OCI-LY7 (cell line): ENCODE measurements at regions not wholly inside any gene's neighbourhood (a gene's known extent, or its start where the extent isn't known, plus 50 kb on each side); places are given as distances from the start of the nearest gene placed in this dataset.

Experiments
- BruUV-seq: library from RNA; stranded (reverse); fragments of 400-500 nt; replicated peaks from 2 replicates; lab custom pipeline; 2021; lab: Mats Ljungman, UMichigan
- CTCF ChIA-PET: fragments of 300-600 bp; sonication (Branson Sonifier 250); formaldehyde crosslinking; loops from one replicate; lab custom pipeline; 2022; ENCODE audit warnings: antibody characterized with exemption; ENCODE audit not compliant: unreplicated experiment; lab: Charles Lee
- POLR2A ChIA-PET: fragments of 300-600 bp; sonication (Branson Sonifier 250); formaldehyde crosslinking; loops from one replicate; lab custom pipeline; 2022; ENCODE audit warnings: antibody characterized with exemption; lab: Charles Lee
- DNase-seq: peaks from one replicate; pipeline ENCODE4 v3.0.0-alpha.2; 2015; ENCODE audit warnings: low spot score
- H2AFZ ChIP-seq: fragments of 200-600 bp; sonication (generic), shearing (Covaris generic); 2 replicates; pipeline ENCODE4 v1.6.1; 2014; ENCODE audit warnings: mild to moderate bottlenecking, antibody characterized with exemption, low read length, moderate library complexity
- H3K27ac ChIP-seq: fragments of 200-600 bp; sonication (generic); 2 replicates; pipeline ENCODE4 v1.5.1; 2014; ENCODE audit warnings: mixed run types, low read depth, mild to moderate bottlenecking, moderate library complexity, low read length, inconsistent platforms; ENCODE audit not compliant: poor library complexity, severe bottlenecking
- H3K36me3 ChIP-seq: fragments of 200-600 bp; sonication (generic); 2 replicates; pipeline ENCODE4 v1.6.1; 2014; ENCODE audit warnings: mild to moderate bottlenecking, antibody characterized with exemption, low read length, moderate library complexity, mixed read lengths; ENCODE audit not compliant: insufficient read depth
- H3K4me1 ChIP-seq: fragments of 200-600 bp; sonication (generic); 2 replicates; pipeline ENCODE4 v1.5.1; 2014; ENCODE audit warnings: mild to moderate bottlenecking, low read length; ENCODE audit not compliant: insufficient read depth, poor library complexity, severe bottlenecking
- H3K4me2 ChIP-seq: fragments of 200-600 bp; sonication (generic); 2 replicates; pipeline ENCODE4 v1.6.1; 2014; ENCODE audit warnings: mild to moderate bottlenecking, low read length
- H3K4me3 ChIP-seq: fragments of 200-600 bp; sonication (generic); 2 replicates; pipeline ENCODE4 v1.5.1; 2014; ENCODE audit warnings: mild to moderate bottlenecking, low read depth, low read length; ENCODE audit not compliant: poor library complexity, severe bottlenecking
- H3K79me2 ChIP-seq: fragments of 200-600 bp; sonication (generic); 2 replicates; pipeline ENCODE4 v1.6.1; 2016; ENCODE audit warnings: low read depth, mild to moderate bottlenecking, low read length, moderate library complexity, mixed read lengths; ENCODE audit not compliant: insufficient read depth
- H3K9me2 ChIP-seq: fragments of 200-600 bp; sonication (generic); 2 replicates; pipeline ENCODE4 v1.6.1; 2016; ENCODE audit warnings: mild to moderate bottlenecking, low read length, mixed read lengths; ENCODE audit not compliant: insufficient read depth
- H3K9me3 ChIP-seq: fragments of 200-600 bp; sonication (generic); 2 replicates; pipeline ENCODE4 v1.6.1; 2014; ENCODE audit warnings: mild to moderate bottlenecking, mixed run types, low read length, mixed read lengths
- H4K20me1 ChIP-seq: fragments of 200-600 bp; sonication (generic); 2 replicates; pipeline ENCODE4 v1.6.1; 2014; ENCODE audit warnings: mild to moderate bottlenecking, antibody characterized with exemption, low read length, moderate library complexity, mixed read lengths; ENCODE audit not compliant: insufficient read depth
- EZH2phosphoT487 ChIP-seq: fragments of 200-600 bp; sonication (generic); IDR thresholded peaks from 2 replicates; pipeline ENCODE4 v1.6.1; 2018; ENCODE audit warnings: low read depth, borderline replicate concordance, mild to moderate bottlenecking, mixed run types, antibody characterized with exemption, low read length, moderate library complexity, mixed read lengths
- intact Hi-C: fragments of 100-400 bp; cut with micrococcal nuclease; formaldehyde crosslinking; loops from one replicate; pipeline ENCODE4 v1.10.0; 2022; ENCODE audit not compliant: unreplicated experiment
- TF ChIP-seq, protein P1 (sequence below): fragments of 200-600 bp; sonication (generic); conservative IDR thresholded peaks from 2 replicates; pipeline ENCODE4 v1.5.1; 2014; ENCODE audit warnings: mild to moderate bottlenecking, antibody characterized with exemption, low read length, moderate library complexity, mixed read lengths

DNA sequence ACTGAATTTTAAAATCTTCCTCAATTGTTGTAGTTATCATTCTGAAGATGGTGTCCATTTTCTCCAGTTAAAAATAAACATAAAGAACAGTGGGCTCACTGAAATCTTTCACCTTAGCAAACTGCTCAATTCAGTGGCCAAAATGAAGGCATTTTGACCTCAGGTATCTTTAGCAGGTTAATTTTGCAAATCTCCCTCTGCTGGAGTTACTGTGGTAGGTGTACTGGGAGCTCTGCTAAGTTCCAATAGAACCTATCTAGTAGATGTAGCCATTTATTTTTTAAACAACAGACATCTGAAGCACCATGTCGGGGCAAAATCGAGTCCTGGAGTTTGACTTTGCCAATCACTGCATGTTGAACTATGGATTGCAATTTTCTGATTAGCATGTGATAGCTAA is 177.1 kb downstream of the IRS1 start:
- no peaks in the 10 kb centered on the region for H3K79me2 ChIP-seq
- no peaks in the 10 kb centered on the region for H3K9me2 ChIP-seq
- no peak overlapping the region for H3K4me2 ChIP-seq
- no peaks in the 10 kb centered on the region for H3K9me3 ChIP-seq
- H3K36me3 ChIP-seq: no peaks in the 10 kb centered on the region
- no peaks in the 10 kb centered on the region for H3K4me1 ChIP-seq
- intact Hi-C loops: no loop called here
- no TSS peak for BruUV-seq
- CTCF ChIA-PET: interaction anchor here (0.5 kb wide), 1 partner anchor 186 kb away, joined by 3 read pairs; no protein-coding TSS in a partner anchor
- no peak overlapping the region for H3K27ac ChIP-seq
- H4K20me1 ChIP-seq: no peaks in the 10 kb centered on the region
- no peak for DNase-seq
- TF ChIP-seq EZH2phosphoT487: no peak
- TF ChIP-seq, protein P1, sequence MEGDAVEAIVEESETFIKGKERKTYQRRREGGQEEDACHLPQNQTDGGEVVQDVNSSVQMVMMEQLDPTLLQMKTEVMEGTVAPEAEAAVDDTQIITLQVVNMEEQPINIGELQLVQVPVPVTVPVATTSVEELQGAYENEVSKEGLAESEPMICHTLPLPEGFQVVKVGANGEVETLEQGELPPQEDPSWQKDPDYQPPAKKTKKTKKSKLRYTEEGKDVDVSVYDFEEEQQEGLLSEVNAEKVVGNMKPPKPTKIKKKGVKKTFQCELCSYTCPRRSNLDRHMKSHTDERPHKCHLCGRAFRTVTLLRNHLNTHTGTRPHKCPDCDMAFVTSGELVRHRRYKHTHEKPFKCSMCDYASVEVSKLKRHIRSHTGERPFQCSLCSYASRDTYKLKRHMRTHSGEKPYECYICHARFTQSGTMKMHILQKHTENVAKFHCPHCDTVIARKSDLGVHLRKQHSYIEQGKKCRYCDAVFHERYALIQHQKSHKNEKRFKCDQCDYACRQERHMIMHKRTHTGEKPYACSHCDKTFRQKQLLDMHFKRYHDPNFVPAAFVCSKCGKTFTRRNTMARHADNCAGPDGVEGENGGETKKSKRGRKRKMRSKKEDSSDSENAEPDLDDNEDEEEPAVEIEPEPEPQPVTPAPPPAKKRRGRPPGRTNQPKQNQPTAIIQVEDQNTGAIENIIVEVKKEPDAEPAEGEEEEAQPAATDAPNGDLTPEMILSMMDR: no peak
- H2AFZ ChIP-seq: no peak overlapping the region
- no peak overlapping the region for H3K4me3 ChIP-seq
- POLR2A ChIA-PET: no interaction called here

DNA sequence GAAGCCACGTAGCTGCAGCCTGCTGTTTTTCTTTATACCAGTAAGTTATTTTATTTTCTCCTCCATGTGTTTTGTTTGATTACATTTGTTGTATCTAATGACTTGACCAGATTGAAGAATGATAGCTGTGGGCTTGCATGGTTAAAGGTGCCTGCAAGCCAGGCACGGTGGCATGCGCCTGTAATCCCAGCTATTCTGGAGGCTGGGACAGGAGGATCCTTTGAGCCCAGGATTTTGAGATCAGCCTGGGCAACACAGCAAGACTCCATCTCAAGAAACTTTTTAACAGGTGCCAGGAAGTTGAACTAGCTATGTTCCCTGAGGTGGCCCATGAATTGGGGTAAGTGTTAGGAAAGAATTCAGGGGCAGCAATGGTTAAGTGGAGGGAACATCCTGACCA is 179.4 kb downstream of the IRS1 start:
- Histone ChIP-seq H3K4me2 (no peak overlapping the region), H3K9me3 (no peaks in the 10 kb centered on the region), H3K4me1 (no peaks in the 10 kb centered on the region), H3K4me3 (no peak overlapping the region), H3K36me3 (no peaks in the 10 kb centered on the region), H4K20me1 (no peaks in the 10 kb centered on the region), H2AFZ (no peak overlapping the region), H3K79me2 (no peaks in the 10 kb centered on the region), H3K27ac (no peak overlapping the region), H3K9me2 (no peaks in the 10 kb centered on the region)
- TF ChIP-seq EZH2phosphoT487: no peak
- TF ChIP-seq, protein P1: no peak
- intact Hi-C loops: no loop called here
- no TSS peak for BruUV-seq
- CTCF ChIA-PET: no interaction called here
- no peak for DNase-seq
- POLR2A ChIA-PET: interaction anchor here (0.6 kb wide), 1 partner anchor 420 kb away, joined by 3 read pairs; no protein-coding TSS in a partner anchor

DNA sequence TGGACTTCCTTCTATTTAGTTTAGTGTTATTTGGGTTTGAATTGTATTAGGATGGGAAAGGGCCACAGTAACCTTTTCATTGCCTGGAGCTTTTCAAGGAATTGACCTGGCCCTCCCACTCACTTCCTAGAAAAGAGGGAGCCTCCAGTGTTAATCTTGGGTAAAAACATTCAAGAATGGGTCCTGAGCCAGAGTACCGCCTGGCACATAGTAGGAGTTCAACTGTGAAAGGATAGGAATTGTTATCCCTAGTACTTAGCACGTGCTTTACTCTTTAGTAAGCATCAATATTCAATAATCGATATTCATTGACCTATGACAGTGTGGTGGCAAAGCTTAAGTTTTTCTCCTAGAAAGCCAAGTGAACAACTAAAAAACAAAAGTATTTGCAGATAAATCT is 179.9 kb downstream of the IRS1 start:
- Histone ChIP-seq H3K79me2 (no peaks in the 10 kb centered on the region), H3K27ac (no peak overlapping the region), H3K36me3 (no peaks in the 10 kb centered on the region), H3K9me3 (no peaks in the 10 kb centered on the region), H3K4me3 (no peak overlapping the region), H3K9me2 (no peaks in the 10 kb centered on the region), H3K4me2 (no peak overlapping the region), H3K4me1 (no peaks in the 10 kb centered on the region), H4K20me1 (no peaks in the 10 kb centered on the region), H2AFZ (no peak overlapping the region)
- CTCF ChIA-PET: no interaction called here
- intact Hi-C loops: no loop called here
- DNase-seq: no peak
- POLR2A ChIA-PET: no interaction called here
- no peak for TF ChIP-seq EZH2phosphoT487
- TF ChIP-seq, protein P1: no peak
- BruUV-seq: no TSS peak
